HG02759 (cell line): ENCODE measurements at regions not wholly inside any gene's neighbourhood (a gene's known extent, or its start where the extent isn't known, plus 50 kb on each side); places are given as distances from the start of the nearest gene placed in this dataset.

Experiments used
- ATAC-seq: cut with Tn5 transposase; IDR thresholded peaks from one replicate; pipeline ENCODE4 v1.9.1; 2021; ENCODE audit warnings: mild to moderate bottlenecking, moderate library complexity; ENCODE audit not compliant: unreplicated experiment

- ATAC-seq: no peak
Measured at GRCh38 chr10:3982746-3983442, 197.9 kb upstream of the KLF6 start.

- ATAC-seq: no peak
Measured at GRCh38 chr10:3981300-3981699, 196.3 kb upstream of the KLF6 start.

GRCh38 chr10:3980660-3981059 is 195.7 kb upstream of the KLF6 start:
- no peak for ATAC-seq

GRCh38 chr10:3980144-3980543 is 195.1 kb upstream of the KLF6 start:
- ATAC-seq: no peak

- ATAC-seq: no peak
Measured at GRCh38 chr10:3978761-3979160, 193.8 kb upstream of the KLF6 start.

- ATAC-seq: no peak
Measured at GRCh38 chr10:3978174-3978573, 193.2 kb upstream of the KLF6 start.

- no peak for ATAC-seq
Measured at GRCh38 chr10:3977761-3978160, 192.8 kb upstream of the KLF6 start.

- ATAC-seq: no peak
Measured at GRCh38 chr10:3976718-3977117, 191.7 kb upstream of the KLF6 start.

GRCh38 chr10:3976171-3976570 is 191.2 kb upstream of the KLF6 start:
- no peak for ATAC-seq

- no peak for ATAC-seq
Measured at GRCh38 chr10:3975016-3975415, 190.0 kb upstream of the KLF6 start.

GRCh38 chr10:3972460-3973301 is 187.7 kb upstream of the KLF6 start:
- ATAC-seq: no peak

- ATAC-seq: no peak
Measured at GRCh38 chr10:3971713-3972112, 186.7 kb upstream of the KLF6 start.

GRCh38 chr10:3969876-3970666 is 185.1 kb upstream of the KLF6 start:
- ATAC-seq: no peak

GRCh38 chr10:3968727-3969126 is 183.7 kb upstream of the KLF6 start:
- ATAC-seq: no peak

GRCh38 chr10:3964516-3964915 is 179.5 kb upstream of the KLF6 start:
- ATAC-seq: no peak

- no peak for ATAC-seq
Measured at GRCh38 chr10:3963191-3963673, 178.2 kb upstream of the KLF6 start.

- peak; percentile 73 for ATAC-seq
Measured at GRCh38 chr10:3961082-3961481, 176.1 kb upstream of the KLF6 start.

- peak; percentile 35 for ATAC-seq
Measured at GRCh38 chr10:3960496-3960895, 175.5 kb upstream of the KLF6 start.

- ATAC-seq: no peak
Measured at GRCh38 chr10:3959370-3960325, 174.6 kb upstream of the KLF6 start.

- no peak for ATAC-seq
Measured at GRCh38 chr10:3958472-3958996, 173.5 kb upstream of the KLF6 start.
